GM21786 (cell line): ENCODE measurements at regions not wholly inside any gene's neighbourhood (a gene's known extent, or its start where the extent isn't known, plus 50 kb on each side); places are given as distances from the start of the nearest gene placed in this dataset.

Experiments used
- ATAC-seq: cut with Tn5 transposase; IDR thresholded peaks from one replicate; pipeline ENCODE4 v1.9.1; 2021; ENCODE audit not compliant: unreplicated experiment

DNA sequence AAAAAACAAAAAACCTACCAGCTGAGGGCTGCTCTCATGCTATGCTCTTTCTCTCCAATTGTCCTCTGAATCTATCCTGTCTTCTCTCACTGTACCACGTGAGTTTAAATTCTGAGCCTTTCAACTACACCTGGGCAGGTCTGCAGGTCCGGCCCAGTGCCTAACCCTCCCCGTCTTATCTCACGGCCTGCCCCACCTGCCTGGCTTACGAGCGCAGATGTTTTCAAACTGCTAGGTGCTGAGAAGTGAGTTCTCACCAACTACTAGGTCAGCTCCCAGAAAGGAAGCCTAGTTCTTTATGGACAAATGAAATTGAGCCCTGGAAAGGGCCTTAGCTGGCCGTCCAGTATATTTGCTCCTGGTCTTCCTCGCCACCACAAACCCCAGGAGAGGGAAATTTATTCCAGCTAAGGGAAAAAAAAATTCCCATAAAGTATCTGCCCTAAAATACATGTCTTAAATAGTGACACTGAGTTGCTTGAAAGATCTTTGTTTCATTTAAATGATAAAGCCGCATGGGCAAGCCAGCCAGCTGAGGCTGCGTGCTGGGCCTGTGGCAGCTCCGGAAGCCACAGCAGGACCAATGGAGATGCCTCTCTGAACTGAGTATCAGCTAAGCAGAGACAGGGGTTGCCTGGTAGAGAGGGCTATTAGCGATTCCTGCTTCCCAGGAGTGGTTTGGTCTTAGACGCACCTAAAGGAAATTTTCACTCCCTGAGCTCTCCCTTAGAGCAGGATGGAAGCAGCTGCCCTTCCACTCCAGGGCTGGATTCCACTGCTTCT lies 92.5 kb upstream of the NCK2 start:
- no peak for ATAC-seq

DNA sequence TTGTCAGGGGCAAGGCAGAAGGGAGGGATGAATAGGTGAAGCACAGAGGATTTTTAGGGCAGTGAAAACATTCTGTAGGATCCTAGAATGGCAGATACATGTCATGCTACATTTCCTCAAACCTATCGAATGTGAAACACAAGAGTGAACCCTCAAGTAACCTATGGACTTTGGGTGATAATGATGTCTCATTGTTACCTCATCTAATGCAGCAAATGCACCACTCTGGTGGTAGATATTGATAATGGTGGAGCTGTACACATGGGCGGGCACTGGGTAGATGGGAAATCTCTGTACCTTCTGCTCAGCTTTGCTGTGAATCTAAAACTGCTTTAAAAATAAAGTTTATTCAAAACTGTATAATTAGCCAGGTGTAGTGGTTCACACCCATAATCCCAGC lies 95.2 kb upstream of the NCK2 start:
- ATAC-seq = no peak

DNA sequence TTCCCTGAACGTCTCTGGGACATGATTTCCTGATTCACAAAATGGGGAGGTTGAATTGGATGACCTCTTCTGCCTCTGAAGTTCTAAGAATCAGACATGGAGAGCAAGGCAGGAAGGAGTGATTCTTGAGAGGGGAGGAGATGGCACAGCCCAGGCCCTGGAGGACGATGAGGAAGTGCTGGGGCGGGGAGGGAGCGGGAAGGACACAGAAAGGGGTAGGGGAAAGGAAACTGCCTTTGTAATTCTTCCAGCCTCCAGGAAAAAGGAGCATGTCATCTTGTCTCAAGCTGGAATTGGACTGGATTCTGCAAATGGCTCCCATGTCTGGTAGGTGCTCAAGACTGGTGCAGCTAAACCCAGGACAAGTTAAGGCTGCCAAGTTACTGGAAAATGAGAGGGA lies 97.0 kb upstream of the NCK2 start:
- no peak for ATAC-seq

DNA sequence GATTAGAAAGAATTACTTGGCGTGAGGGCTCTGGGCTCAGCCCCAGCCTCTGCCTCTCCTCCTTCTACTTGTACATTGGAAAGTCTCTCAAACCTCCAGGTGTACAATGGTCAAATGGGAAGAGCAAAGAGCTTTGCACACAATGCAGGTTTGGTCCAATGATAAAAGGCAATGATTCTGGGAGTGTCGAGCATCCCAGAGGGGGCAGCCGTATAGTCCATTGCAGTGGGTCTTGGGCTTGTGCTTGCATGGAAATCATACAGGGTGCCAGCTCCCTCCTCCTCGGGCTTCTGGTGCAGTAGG lies 98.0 kb upstream of the NCK2 start:
- ATAC-seq = no peak

DNA sequence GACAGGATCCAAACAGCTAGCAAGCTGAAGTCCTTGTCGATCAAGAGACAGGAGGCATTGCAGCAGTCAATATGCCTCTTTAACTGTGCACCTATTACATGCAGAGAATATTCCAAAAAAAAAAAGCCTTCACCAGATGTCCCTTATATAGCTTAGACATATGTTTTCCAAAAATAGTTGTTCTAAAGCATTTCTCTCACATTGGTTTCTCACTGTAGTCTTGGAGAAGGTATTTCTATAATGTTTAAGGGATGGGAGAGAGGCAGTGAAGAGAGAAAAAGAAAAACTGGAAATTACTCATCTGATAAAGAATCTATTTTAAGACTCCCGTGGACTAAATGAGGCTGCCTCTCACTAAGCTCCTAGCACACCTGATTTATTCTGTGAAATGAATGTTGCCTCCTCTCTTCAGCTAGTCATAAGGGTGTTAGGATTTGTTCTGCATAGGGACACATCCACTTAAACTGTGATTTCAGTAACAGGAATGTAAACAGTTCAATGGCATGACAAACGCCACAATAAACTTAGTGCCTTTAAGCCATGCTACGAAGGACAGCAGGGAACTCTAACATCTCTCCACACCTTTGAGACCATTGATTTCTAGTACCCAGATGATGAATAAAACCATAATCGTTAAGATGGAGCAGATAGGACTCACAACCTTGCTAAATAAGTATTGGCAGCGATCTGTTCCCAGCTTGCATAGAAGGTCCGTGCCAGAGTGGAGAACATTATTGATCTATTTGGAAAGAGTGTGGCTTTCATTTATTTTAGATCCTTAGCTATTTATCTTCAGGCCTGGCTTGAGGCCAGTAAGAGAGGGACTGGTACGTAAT lies 98.6 kb upstream of the NCK2 start:
- ATAC-seq = no peak

DNA sequence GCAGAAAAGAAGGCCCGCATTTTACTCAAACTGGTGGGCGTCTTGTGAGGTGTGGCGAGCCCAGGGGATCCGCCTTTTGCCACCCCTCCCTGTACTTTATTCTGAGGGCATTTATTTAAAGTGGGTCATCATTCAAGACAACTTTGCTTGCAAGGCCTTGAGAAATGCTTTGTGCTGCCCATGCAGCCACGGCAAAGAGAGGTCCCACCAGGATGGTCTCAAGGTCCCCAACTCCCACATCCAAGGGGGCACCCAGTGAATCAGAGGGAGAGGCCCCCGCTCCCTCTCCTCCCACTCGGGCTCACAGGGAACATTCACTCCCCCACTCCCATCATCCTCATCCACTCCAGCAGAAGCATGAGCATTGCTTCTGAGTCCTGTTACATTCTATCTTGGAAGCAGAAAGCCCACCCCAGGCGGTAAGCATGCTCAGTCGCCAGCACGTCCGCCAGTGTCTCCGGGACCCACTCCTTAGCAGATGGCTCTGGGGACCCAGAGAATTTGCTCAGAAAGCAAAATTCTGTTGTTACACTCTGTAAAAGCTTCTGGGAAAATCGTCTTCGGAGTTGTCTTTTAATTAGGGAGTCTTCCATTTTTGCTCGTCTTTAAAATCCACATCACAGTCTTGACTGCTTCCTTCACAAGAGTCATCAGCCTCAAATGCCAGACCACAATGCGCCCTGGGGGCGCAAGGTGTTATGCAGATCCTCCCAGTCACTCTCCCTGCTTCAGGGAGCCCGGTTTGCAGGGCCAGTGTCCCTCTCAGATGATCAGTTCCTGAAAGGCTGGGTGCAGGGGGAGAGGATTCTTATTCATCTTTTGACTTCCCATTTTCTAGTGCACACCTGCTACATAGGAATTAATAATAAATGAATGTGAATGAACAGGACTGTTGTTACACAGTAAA lies 99.4 kb upstream of the NCK2 start:
- no peak for ATAC-seq

DNA sequence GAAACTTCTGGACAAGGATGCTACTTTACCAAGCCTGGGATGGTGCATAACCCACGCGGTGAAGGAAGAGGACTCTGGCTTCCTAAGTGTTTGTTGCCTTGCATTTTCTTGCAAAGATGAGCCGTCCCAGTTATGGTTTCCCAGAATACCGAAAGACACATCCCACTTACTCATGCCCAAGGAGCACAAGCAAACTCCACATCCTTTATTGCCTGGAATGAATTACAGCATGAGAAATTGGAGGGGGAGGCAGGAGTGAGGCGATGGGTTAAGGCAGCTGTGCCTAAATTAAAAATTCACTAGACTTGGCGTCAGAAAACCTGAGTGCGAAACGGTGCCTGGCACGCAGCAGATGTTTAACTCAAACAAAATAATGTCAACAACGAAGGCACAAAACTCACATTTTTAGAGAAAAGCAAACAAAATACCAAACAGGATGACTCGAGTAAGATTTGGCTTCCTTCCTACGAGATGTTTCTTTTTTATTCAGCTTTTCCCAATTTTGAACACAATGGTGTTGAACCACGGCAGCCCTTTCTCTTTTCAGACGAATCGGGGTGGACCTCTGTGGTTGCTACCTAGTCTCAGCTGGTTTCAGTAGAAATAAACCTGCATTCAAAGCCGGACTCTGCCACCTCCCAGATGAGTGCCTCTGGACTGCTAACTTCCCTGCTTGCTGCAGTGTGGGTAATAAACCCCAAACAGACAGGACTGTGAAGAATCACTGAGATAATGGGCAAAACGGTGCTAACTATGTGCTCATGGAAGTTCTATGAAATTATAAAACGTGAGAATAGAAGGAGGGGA lies 100.3 kb upstream of the NCK2 start:
- no peak for ATAC-seq

DNA sequence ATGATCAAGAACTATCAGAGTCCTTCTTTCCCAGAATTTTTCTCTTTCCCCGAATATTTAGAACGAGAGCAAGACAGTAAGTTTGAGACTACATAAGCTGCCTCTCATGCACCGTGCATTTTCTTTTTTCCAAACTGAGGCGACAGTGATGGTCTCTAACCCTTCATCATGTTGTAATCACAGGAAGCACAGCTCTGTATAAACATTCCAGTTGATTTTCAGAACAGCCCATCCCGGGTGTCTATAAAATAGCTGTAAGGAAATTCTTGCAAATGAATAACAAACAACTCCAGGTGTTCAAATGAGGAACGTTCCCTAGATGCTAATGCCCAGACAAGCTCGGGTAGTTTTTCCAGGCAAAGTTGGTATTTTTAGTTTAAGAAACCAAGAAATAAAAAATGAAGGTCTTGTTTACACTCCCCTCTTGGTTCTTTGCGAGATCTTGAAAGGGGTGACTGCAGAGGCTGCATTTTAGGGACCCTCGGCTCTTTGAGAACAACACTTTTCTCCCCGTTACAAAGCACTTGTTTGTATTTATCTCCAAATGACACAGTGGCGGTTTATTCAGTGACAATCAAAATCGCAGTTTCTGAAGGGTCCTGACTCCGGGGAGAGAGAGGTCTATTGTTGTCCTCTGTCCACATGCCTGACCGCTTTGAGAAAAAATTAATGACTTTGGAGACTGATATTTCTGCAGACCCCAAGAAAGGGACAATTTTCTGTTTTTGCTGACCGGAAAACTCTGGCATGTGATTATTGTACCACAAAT lies 101.1 kb upstream of the NCK2 start:
- no peak for ATAC-seq

DNA sequence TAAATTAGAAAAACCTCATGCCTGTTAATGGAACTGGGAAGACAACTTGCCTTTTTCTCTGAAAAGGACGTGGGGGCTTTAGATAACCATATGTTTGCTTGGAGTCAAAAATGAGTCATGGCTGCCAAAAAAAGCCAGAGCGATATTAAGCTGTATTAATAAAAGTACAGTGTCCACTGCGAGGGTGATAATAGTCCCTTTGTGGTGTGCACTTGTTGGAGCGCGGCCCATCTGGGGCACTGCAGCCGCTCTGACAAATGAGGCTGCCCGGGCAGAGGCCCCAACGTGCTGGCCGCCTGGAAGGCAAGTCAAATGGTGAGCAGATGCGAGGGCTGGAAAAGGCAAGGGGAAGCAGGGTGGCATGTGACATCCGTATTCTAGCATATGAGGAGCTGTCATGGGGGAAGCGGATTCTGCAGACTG lies 103.3 kb upstream of the NCK2 start:
- ATAC-seq = no peak

DNA sequence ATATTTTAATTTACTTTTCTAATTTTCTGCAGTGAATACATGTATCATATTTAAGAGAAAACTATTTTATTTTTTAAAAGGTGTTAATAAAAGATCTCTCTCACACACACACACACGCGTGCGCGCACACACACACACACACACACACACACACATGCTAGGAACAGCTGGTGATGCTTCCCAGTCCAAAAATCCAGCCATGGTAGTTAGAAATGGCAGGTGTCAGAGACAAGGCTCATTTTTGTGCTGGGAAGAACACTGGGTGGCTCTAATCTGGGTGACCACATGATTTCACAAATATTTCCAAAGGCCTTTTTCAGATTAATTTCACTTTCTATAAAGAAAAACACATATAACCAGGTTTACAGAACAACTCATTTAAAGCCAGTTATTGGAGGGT lies 104.5 kb upstream of the NCK2 start:
- ATAC-seq = no peak

DNA sequence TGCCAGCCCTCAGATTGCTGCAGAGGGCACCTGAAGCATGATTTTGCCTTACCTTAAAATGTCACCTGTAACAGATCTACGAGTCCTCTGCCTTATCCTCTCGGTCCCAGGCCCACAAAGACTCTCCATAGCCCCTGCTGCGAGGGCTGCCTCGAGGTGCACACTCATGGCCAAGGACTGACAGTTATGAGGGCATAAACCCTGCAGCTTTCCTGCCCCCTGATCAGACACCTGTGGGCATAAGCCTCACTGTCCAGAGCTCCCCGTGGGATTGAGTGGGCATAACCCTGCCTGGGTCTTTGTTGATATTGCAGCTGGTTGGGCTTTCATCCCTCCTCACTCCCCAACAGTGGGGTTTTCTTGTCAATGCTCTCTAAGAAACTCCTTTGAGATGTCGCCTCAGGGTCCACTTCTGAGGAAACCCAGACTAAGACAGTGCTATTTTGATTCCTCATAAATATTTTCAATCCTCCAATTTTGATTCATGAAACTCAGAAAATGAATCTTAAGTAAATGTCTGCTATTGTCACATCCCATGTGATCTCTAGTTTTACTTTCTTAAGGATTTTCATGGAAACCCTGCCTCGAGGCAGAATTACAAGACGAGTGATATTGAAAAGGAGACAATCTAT lies 108.5 kb upstream of the NCK2 start:
- no peak for ATAC-seq

DNA sequence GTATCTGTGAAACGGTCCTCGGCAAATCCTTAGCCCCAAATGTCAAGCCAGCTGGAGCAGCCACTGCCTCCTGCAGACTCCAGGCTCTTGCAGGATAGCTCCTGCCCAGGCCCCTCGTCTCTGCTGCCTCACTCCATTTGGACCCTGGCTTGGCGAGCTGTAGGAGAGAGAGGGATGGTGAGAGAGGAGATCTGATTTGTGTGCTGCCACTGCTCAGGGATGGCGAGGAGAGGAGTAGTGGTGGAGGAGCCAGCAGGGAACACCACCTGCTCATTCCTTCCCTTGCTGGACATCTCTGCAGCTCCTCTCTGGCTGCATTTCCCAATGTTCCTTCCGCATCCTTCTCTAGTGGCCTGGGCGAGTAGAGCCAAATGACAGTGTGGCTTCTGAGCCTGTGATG lies 109.1 kb upstream of the NCK2 start:
- ATAC-seq = no peak

DNA sequence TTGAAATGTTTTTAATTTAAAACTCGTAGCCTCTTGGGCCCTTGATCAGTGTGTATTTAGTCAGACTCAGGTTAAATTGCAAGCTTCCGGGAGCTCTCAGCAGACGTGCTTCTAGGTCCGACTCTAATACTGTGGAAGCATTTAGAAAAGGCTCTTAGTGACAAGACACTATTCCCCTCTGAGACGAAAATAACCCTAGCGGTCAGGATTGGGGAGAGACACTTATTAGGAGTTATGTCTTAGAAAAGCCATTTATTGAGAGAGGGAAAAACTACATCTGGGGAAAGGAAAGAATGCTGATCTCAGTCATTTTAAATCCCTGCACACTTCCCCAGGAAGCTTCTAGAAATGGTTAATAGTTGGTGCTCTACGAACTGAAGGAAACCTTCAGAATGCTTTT lies 110.5 kb upstream of the NCK2 start:
- no peak for ATAC-seq

DNA sequence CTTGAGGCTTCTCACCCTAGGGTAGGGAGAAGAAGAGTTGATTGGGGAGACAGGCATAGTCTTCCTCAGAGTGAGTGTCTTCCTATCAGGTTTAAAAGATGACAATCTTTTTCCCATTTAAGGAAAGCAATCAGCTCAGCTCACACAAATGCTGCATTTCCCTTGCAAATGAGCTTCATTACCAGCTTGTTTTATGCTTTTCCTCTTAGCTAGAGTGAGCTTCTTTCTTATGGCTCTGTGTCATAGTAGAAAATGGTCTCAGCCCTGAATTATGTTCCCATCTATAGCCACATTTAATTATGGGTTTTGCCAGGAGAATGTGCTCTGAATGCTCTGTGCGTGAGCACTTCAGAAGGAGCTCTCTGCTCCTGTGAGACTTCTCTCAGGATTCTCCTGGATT lies 112.8 kb upstream of the NCK2 start:
- no peak for ATAC-seq

DNA sequence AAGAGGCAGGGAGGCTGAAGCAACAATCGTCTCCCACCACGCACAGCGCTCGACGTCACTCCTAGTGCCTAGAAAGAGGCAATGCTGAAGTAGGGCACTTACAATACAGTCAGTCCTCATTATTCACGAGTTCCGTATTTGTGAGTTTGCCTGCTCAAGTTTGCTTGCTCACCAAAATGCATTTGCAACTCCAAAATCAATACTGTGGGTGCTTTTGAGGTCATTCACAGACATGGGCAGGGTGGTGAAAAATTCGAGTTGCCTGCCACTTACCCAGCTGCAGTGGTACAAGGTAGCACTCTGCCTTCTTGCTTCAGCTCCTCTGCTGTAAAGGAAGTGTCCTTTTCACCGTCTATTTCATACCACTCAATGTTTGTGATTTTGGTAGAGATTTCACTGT lies 113.7 kb upstream of the NCK2 start:
- ATAC-seq = no peak

DNA sequence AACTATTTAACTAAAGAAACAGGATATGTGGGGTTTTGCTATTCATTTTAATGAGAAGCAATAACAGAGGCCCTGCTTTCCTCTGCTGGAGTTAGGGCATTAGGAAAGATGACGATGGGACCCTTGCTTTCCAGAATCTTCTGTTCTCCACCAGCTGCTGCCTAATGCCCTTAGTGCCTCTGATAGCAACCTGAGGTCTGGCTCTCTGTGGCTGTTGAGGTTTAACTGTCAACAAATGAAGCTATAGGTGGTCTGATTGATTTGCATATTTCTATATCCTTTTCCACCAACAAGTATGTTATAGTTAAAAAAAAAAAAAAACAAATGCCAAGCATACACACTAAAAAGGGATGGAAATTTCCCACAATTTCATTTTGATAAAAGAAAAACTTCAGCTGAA lies 115.1 kb upstream of the NCK2 start:
- ATAC-seq = no peak

DNA sequence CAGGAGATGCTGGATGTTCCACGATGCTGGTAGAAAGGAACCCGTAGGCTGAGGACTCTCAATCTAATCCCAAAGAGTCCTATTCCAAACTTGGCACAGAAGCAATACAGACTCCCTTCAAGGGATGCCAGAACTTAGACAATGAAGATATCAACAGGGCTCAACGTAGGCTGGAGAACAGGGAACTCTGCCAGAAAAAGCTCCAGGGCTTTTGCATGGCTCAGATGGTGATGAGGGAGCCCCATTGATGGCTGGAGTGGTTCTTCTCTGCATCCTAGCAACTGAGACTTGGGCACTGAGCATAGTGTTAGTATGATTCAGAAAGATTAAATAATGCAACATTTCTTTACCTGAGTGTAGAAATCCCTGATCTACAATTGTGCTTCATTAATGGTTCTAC lies 117.2 kb upstream of the NCK2 start:
- ATAC-seq = no peak

DNA sequence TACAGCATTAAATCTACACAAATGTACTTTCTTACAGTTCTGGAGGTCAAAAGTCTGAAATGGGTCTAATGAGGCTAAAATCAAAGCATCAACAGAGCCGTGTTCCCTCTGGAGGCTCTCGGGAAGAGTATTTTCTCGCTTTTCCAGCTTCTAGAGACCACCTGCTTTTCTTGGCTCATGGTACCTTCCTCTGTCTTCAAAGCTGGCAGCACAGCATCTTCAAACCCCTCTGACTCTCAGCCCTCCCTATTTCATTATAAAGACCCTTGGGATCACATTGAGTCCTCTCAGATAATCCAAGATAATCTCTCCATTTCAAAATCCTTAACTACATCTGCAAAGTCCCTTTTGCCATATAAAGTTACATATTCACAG lies 117.8 kb upstream of the NCK2 start:
- no peak for ATAC-seq

DNA sequence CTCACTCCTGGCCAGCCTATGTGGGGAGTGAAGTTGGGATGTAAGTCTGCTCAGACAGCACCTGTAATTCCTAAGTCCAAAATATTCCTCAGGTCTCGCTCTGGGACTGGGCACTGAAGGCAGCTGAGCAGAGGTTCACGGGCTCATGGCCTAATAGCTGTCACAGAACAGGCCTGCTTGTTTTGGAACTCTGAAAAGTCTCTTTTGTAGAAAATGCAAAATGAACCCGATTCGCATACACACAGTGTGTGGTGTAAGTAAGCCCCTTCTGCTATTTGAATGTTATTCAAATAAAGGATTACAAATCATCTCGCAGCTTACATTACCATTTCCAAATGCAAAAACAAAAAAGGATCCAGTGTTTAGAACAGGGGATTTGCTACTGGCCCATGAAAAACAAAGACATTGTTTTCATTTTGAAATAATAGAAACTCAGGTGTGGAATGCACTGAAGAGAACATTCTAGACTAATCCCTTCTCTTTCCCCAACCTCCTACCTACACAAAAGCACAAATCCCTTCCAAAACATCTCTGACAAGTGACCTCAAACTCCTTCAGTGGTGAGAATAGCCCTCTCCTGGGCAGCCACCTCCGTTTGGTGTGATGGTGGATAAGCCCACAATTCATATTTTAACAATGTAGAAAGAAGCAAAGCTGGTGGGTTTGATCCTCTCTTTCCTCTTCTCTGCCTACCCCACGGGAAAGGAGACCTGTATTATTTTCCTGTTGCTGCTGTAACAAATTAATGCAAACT lies 118.3 kb upstream of the NCK2 start:
- ATAC-seq = no peak
